HEK293T (cell line): ENCODE measurements at regions not wholly inside any gene's neighbourhood (a gene's known extent, or its start where the extent isn't known, plus 50 kb on each side); places are given as distances from the start of the nearest gene placed in this dataset.
"Not testable (repeated sequence)": the region's sequence is repeated elsewhere in the genome, so short reads cannot be mapped to it uniquely, and the experiment has no call there.

Source experiments
- CTCF ChIA-PET: fragments of 350-600 bp; formaldehyde crosslinking; extraction: SDS; loops from one replicate; lab custom pipeline; 2021; ENCODE audit warnings: antibody characterized with exemption, inconsistent platforms; lab: Yijun Ruan, JAX
- POLR2A ChIA-PET: fragments of 350-600 bp; formaldehyde crosslinking; extraction: SDS; loops from one replicate; lab custom pipeline; 2020; ENCODE audit warnings: antibody characterized with exemption, inconsistent platforms; lab: Yijun Ruan, JAX
- DNase-seq: peaks from one replicate; pipeline ENCODE4 v3.0.0; 2012; ENCODE audit warnings: mixed read lengths; ENCODE audit errors: extremely low spot score
- ARNT ChIP-seq: fragments of 450-650 bp; IDR thresholded peaks from 2 replicates; pipeline ENCODE4 v1.6.1; 2017; ENCODE audit warnings: mild to moderate bottlenecking
- BHLHE40 ChIP-seq: fragments of 450-650 bp; IDR thresholded peaks from 2 replicates; pipeline ENCODE4 v1.6.1; 2016; ENCODE audit warnings: mild to moderate bottlenecking, moderate library complexity, borderline replicate concordance
- CTBP1 ChIP-seq: fragments of 450-650 bp; IDR thresholded peaks from 2 replicates; pipeline ENCODE4 v1.6.1; 2016; ENCODE audit warnings: borderline replicate concordance
- ELF4 ChIP-seq: fragments of 450-650 bp; IDR thresholded peaks from 2 replicates; pipeline ENCODE4 v1.6.1; 2017; ENCODE audit warnings: antibody characterized with exemption
- FOXA1 ChIP-seq: fragments of 450-650 bp; IDR thresholded peaks from 2 replicates; pipeline ENCODE4 v1.6.1; 2016; ENCODE audit warnings: mild to moderate bottlenecking
- FOXK2 ChIP-seq: fragments of 450-650 bp; IDR thresholded peaks from 2 replicates; pipeline ENCODE4 v1.6.1; 2016; ENCODE audit warnings: mild to moderate bottlenecking
- FOXM1 ChIP-seq: fragments of 450-650 bp; IDR thresholded peaks from 2 replicates; pipeline ENCODE4 v1.6.1; 2017; ENCODE audit warnings: mild to moderate bottlenecking, borderline replicate concordance
- HDGF ChIP-seq: fragments of 450-650 bp; IDR thresholded peaks from 2 replicates; pipeline ENCODE4 v1.6.1; 2017; ENCODE audit warnings: antibody characterized with exemption, borderline replicate concordance
- L3MBTL2 ChIP-seq: fragments of 450-650 bp; conservative IDR thresholded peaks from 2 replicates; pipeline ENCODE4 v1.6.1; 2016; ENCODE audit warnings: mild to moderate bottlenecking
- LEF1 ChIP-seq: fragments of 450-650 bp; IDR thresholded peaks from 2 replicates; pipeline ENCODE4 v1.6.1; 2017; ENCODE audit warnings: mild to moderate bottlenecking, borderline replicate concordance
- NFRKB ChIP-seq: fragments of 450-650 bp; IDR thresholded peaks from 2 replicates; pipeline ENCODE4 v1.6.1; 2016; ENCODE audit warnings: mild to moderate bottlenecking, moderate library complexity
- SP1 ChIP-seq: fragments of 450-650 bp; IDR thresholded peaks from 2 replicates; pipeline ENCODE4 v1.6.1; 2017
- SUZ12 ChIP-seq: fragments of 450-650 bp; IDR thresholded peaks from 2 replicates; pipeline ENCODE4 v1.6.1; 2016; ENCODE audit warnings: mild to moderate bottlenecking
- TARDBP ChIP-seq: fragments of 450-650 bp; IDR thresholded peaks from 2 replicates; pipeline ENCODE4 v1.6.1; 2016
- ZNF384 ChIP-seq: fragments of 450-650 bp; IDR thresholded peaks from 2 replicates; pipeline ENCODE4 v1.6.1; 2016
- TF ChIP-seq, protein P1 (sequence below): fragments of 450-650 bp; IDR thresholded peaks from 2 replicates; pipeline ENCODE4 v1.6.1; 2016

DNA sequence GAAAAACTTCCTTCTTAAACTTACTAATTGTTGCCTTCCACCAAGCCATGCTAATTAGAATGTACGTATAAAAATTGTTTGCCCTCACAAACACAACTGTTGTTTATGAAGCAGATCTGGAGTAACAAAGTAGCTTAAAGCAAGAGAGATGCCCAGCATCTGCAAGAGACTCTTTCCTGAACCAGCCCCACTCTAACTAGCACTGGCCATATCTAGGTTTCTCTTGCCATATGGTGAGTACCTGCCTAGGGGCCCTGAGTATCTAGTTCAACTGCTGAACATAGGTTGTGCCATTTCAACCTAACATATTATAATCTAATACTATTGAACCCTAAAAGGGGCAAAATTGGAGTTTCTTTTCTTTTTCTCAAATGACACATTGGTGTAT is 883.4 kb upstream of the B3GALT2 start:
- CTCF ChIA-PET = no interaction called here
- no peak for DNase-seq
- TF ChIP-seq SP1 (no peak), TARDBP (no peak), CTBP1 (no peak), ELF4 (no peak), HDGF (no peak), SUZ12 (no peak), NFRKB (no peak), ZNF384 (no peak), FOXA1 (no peak), BHLHE40 (no peak), FOXK2 (no peak), FOXM1 (no peak)
- TF ChIP-seq, protein P1, sequence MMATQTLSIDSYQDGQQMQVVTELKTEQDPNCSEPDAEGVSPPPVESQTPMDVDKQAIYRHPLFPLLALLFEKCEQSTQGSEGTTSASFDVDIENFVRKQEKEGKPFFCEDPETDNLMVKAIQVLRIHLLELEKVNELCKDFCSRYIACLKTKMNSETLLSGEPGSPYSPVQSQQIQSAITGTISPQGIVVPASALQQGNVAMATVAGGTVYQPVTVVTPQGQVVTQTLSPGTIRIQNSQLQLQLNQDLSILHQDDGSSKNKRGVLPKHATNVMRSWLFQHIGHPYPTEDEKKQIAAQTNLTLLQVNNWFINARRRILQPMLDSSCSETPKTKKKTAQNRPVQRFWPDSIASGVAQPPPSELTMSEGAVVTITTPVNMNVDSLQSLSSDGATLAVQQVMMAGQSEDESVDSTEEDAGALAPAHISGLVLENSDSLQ = no peak
- POLR2A ChIA-PET = no interaction called here

DNA sequence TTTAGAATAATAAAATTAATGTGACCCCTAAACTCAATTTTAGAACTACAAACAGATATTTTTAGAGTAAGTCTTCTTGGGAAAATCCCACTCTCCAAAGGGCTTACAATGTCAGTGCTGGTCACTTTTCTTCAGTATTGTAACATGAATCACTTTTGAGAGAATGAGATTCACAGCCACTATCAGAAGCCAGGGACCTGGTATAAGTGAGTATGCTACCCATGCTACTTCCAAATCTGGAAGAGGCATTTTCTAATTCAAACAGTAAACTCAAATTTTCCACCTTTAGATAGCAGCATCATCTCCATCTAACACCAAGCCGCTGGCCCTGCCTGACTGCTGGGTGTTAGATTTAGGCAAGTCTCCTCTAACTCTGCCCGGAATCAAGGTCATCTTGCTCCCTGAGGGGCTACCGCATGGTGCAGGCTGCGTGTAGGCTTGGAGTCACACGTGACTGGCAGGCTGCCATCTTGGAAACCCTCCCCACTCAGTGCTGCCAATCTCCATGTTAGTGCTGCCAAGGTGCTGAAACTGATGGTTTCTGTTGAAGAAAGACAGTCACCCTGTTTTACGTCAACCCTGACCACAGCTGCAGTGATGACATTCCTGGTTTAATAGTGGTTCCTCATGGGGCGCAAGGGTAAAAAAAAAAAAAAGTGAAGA is 882.9 kb upstream of the B3GALT2 start:
- TF ChIP-seq L3MBTL2 (no peak), SUZ12 (no peak), FOXK2 (no peak), ZNF384 (no peak), CTBP1 (no peak), SP1 (no peak), BHLHE40 (no peak), NFRKB (no peak), HDGF (no peak), LEF1 (no peak), ELF4 (no peak)
- TF ChIP-seq, protein P1 = no peak
- ChIA-PET POLR2A (no interaction called here), CTCF (no interaction called here)
- DNase-seq = no peak

DNA sequence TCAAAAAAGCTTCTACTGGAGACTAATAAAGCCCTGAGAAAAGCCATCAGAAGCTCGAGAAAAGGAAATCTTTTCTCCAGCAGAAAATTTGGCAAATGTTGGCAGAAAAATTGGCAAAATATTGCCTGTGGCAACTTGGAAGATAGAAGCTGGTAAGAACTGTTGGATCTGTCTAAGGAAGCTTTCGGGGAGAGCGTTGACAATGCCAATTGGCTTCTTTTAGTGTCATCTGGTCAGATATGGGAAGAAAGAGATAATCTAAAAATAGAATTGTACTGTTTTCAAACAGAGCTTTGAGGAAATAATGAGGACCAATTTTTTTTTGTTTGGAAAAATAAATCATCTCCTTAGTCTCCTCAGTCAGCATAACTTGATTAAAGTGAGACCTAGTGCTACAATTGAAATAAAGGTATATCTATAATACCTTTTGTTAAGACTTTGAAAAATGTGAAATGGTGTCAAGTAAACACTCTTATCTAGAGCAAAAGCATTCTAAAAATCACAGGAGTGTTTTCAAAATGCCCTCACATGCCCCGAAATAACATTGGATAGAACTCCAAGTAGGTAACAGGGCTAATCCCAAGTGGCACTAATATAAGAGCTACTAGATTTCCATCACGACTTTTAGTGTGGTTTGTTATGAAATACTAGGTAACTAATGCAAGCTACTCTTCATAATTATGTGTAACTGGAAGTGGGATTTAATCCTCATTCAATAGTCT is 882.2 kb upstream of the B3GALT2 start:
- ChIA-PET CTCF (no interaction called here), POLR2A (no interaction called here)
- no peak for DNase-seq
- TF ChIP-seq BHLHE40 = no peak
- TF ChIP-seq SP1 = no peak
- TF ChIP-seq NFRKB = no peak
- TF ChIP-seq ZNF384 = no peak
- TF ChIP-seq L3MBTL2 = no peak
- TF ChIP-seq, protein P1 = no peak
- no peak for TF ChIP-seq CTBP1
- TF ChIP-seq LEF1 = no peak
- no peak for TF ChIP-seq ELF4
- TF ChIP-seq FOXA1 = no peak
- TF ChIP-seq ARNT = no peak
- TF ChIP-seq FOXM1 = no peak
- TF ChIP-seq FOXK2 = no peak
- TF ChIP-seq TARDBP = no peak

DNA sequence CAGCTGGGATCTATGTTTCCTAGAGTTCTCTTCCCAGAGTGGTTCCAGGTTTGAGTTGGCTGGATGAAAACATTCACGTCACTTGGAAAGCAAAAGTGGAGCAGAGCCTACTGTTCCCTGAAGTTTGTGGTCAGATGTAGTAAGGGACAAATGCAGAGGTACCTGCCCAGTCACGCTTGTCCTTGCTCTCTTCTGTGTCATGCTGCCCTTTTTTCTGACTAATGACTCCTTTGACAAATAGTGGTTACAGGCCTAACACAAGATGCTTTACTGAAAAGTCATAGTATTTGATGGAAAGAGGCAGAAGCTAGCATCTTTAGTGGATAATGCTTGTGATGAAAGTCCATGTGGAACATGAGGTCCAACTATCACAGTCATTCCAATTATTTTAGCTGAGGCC is 881.4 kb upstream of the B3GALT2 start:
- ChIA-PET POLR2A (no interaction called here), CTCF (no interaction called here)
- DNase-seq = no peak
- TF ChIP-seq FOXK2 = no peak
- TF ChIP-seq FOXA1 = no peak
- no peak for TF ChIP-seq ELF4

DNA sequence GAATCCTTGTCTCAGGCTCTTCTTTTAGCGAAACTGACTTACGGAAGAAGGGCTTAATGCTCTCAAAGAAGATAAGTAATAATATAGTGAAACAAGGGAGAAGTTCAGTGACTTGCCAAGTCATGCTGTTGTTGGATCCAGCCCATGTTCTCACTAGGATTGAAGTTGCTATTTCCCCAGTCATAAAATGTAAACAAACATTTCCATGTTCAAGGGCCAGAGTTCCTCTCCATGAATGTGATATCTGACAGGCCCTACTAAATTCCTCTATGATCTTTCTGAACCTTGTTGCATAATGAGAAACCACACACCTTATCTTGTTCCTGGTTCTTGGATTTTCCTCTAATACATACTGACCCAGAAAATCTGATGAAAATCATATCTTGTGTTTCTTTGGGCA is 876.5 kb upstream of the B3GALT2 start:
- TF ChIP-seq CTBP1 (no peak), FOXA1 (no peak), LEF1 (no peak), SP1 (no peak), FOXK2 (no peak), HDGF (no peak), ELF4 (no peak), ZNF384 (no peak)
- DNase-seq = no peak
- POLR2A ChIA-PET = no interaction called here
- CTCF ChIA-PET = no interaction called here

DNA sequence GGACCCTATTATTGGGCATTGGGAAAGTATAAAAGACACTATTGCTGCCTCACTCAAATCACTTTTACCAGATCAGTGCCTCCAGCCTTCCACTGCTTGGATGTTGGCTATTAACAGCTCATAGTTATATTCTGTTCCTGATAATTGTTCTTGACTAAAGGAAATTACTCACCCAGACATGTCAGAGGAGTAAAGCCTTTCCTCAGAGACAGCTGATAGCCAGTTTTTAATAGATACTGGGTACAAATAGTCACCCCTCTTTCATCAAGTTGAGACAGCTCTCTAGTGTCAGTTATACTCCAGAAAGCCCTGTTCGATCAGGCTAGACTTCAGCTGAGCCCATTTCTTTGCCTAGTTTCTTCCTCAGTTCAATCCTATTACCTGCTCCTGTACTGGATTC is 876.1 kb upstream of the B3GALT2 start:
- no peak for TF ChIP-seq HDGF
- no peak for TF ChIP-seq LEF1
- no peak for TF ChIP-seq FOXM1
- TF ChIP-seq ARNT = no peak
- no peak for TF ChIP-seq NFRKB
- TF ChIP-seq ZNF384 = no peak
- no peak for TF ChIP-seq BHLHE40
- CTCF ChIA-PET = no interaction called here
- POLR2A ChIA-PET = no interaction called here
- DNase-seq = no peak

DNA sequence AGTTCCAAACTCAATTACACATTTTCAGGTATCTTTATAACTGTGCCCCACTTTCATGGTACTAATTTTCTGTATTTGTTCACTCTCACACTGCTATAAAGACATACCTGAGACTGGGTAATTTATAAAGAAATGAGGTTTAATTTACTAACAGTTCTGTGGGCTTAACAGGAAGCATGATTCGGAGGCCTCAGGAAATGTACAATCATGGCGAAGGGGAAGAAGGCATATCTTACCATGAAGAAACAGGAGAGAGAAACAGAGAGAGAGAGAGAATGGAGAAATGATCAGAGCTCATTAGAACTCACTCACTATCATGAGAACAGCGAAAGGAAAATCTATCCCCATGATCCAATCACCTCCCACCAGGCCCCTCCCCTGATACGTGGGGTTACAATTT is 874.1 kb upstream of the B3GALT2 start:
- POLR2A ChIA-PET = no interaction called here
- CTCF ChIA-PET = no interaction called here
- TF ChIP-seq L3MBTL2 (no peak), ELF4 (no peak), CTBP1 (no peak), FOXK2 (no peak), ZNF384 (no peak)

DNA sequence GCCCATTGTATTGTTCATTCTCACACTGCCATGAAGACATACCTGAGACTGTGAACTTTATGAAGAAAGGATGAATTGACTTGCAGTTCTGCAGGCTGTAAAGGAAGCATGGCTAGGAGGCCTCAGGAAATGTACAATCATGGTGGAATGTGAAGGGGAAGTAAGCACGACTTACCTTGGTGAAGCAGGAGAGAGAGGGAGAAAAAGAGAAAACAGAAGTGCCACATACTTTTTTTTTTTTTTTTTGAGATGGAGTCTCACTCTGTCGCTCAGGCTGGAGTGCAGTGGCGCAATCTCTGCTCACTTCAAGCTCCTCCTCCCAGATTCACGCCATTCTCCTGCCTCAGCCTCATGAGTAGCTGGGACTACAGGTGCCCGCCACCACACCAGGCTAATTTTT is 871.9 kb upstream of the B3GALT2 start:
- DNase-seq, POLR2A ChIA-PET: not testable (repeated sequence)

More for the DNA sequence above, 874.1 kb upstream of the B3GALT2 start:
- DNase-seq = no peak

More for the DNA sequence above, 871.9 kb upstream of the B3GALT2 start:
- CTCF ChIA-PET = not testable (repeated sequence)
